ENCODE measurements at regions not wholly inside any gene's neighbourhood (a gene's known extent, or its start where the extent isn't known, plus 50 kb on each side); places are given as distances from the start of the nearest gene placed in this dataset.

DNA sequence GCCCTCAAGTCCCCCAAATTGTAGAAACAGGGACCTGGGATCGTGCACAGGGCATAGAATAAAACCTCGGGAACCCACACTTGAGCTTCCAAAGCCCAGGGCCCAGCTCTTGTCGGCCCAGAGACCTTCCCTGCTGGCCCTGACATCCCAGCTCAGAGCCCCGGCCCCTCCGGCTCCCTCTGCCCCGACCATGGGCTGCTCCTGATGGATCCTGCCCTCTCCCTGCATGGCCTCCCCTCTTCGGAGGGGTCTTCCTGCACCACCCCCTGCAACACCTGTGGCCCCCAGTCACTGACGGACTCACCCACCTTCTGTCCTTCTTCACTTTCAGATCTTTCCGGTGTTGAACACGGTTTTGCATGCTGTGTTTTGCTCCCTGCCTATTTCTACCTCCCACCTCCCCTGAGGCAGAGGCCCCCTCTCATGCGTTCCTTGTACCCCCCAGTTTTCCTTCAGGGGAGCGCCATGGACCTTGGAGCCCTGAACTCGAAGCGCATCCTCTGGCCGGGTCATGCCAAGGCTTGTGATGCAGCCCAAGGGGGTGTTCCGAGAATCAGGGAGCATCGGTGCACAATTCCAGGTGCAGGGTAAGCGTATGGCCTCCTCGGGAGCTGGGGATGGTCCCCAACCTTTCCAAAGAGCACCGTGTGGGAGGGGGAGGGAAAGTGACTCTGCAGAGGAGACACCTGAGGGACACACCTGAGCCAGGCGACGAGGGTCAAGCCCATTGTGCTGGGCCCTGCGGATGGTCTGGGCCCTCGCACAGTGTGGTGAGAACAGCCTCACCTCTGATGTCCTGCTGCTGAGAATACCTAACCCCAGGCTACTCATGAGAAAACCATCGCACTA is 666.4 kb downstream of the BRD1 start:
- no peak for DNase-seq (ENCODE audit: insufficient read length, low spot score)
- FAIRE-seq, result no peak

GRCh38 chr22:49160261-49161001 is 667.2 kb downstream of the BRD1 start:
- no peak for DNase-seq (ENCODE audit: insufficient read length, low spot score)
- FAIRE-seq, result no peak

DNA sequence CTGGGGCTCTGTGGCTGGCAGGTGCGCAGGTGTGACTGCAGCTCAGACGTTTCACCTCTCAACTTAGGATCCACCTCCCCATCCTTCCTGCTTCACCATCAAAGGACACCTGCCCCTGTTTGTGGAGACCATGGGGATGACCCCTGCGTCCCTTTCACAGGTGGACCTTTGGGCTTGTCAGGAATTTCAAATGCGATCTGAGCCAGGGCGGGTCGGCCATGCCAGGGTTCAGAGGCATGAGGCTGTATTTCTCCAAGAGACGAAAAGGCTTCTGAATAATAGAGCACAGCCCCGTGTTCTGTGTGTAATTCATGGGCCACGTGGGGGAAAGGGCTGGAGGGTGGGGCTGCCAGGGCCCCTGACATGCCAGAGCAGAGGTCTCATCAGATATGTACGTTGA is 668.0 kb downstream of the BRD1 start:
- DNase-seq (ENCODE audit: insufficient read length, low spot score) (no peak), FAIRE-seq (no peak)

- FAIRE-seq, result no peak
- no peak for DNase-seq (ENCODE audit: insufficient read length, low spot score)
Observed at GRCh38 chr22:49158741-49159564, 668.7 kb downstream of the BRD1 start.

GRCh38 chr22:49157529-49158339 is 669.9 kb downstream of the BRD1 start:
- DNase-seq (ENCODE audit: insufficient read length, low spot score) (no peak), FAIRE-seq (no peak)

DNA sequence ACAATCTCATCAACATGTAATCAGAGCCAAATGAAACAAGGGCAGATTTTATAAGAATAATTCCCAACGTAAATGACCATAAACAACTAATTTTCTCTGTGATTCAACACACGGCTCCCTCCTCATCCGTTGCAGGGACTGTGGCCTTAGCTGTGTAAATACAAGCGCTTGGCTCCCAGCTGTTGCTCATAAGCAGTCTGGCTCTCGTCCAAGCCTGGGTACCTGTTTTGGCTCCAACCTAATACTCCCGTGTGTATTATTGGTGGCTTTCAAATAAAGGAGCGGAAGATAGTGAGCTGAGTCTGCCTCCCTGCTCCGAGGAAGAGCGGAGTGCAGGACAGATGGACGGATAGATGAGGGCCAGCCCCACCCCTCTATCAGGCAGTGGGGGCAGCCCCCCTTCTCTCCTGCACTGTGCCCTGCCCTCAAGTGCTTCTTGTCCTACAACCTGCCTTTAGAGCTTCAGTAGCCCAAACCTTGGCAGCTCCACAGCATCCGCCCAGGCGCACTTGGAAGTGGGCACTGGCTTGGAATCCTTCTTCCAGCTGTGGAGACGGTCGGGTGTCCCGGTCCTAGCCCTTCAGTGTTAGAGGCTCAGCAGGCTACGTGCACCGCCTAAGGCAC is 670.9 kb downstream of the BRD1 start:
- no peak for FAIRE-seq
- DNase-seq (ENCODE audit: insufficient read length, low spot score), result no peak

DNA sequence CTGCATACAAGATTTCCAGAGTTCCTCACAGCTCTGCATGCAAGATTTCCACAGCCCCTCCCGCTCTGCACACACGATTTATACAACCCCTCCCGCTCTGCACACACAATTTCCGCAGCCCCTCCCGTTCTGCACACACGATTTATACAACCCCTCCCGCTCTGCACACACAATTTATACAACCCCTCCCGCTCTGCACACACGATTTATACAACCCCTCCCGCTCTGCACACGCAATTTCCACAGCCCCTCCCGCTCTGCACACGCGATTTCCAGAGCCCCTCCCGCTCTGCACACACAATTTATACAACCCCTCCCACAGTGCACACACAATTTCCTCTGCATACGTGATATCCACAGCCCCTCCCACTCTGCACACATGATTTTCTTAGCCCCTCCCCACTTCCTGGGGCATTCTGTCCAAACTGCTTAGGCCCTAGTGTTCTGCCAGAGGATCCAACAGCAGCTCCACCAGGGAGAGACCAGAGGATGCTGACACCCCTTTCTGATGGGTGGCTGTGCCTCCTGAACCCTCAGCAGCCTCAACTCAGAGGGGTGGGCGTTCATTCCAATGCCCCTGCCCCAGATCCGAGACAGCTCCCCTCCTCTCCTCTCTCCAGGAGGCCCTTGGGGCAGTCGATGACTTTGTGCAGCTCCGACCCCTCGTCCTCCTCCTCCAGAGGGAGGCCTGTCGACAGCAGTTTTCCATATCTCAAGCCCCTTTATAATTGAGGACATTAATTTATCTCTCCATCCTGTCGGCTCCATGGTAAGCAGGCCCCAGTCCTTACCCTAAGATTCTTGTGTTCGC is 671.7 kb downstream of the BRD1 start:
- FAIRE-seq, result no peak
- no peak for DNase-seq (ENCODE audit: insufficient read length, low spot score)

- FAIRE-seq (no peak), DNase-seq (ENCODE audit: insufficient read length, low spot score) (no peak)
Observed at GRCh38 chr22:49155039-49155769, 672.5 kb downstream of the BRD1 start.

GRCh38 chr22:49154433-49154832 is 673.2 kb downstream of the BRD1 start:
- DNase-seq (ENCODE audit: insufficient read length, low spot score) (no peak), FAIRE-seq (no peak)

- DNase-seq (ENCODE audit: insufficient read length, low spot score) (no peak), FAIRE-seq (no peak)
Observed at GRCh38 chr22:49153921-49154320, 673.8 kb downstream of the BRD1 start.

DNA sequence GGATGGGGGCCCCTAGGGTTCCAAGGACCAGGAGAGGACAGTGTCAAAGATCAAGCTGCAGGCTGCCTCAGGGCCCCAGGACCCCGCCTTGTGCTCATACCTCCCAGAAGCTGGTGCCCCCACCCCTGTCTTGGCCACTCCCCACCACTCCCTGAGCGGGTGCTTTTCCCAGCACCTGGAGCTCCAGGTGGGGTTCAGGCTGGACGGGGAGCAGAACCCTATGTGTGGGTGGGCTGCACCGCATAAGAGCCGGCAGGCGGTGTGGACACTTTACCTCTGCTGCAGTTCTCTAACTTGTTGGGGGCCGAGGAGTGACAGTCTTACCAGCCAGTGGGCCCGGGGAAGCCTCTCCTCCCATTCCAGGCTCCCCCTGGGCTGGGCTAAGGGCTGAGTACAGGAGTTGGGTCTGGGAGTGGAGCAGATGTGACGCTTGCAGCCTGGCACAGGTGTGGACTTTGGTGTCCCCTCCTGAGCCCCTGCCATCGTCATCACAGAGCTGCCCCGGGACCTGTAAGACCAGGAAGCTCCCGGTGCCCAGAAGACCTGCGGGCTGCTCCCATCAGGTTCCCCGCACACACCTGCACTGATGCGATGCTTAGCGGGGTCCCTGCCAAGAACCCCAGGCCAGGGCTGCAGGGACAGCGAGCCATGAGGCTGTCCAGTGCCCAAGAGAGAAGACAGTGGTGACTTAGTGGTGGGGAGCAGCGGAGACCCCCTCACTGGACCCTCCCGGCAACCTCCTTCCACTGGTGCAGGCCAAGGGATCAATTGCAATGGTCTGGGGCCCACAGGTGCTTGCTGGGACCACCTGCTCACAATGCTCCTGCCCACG is 674.5 kb downstream of the BRD1 start:
- no peak for FAIRE-seq
- no peak for DNase-seq (ENCODE audit: insufficient read length, low spot score)

GRCh38 chr22:49152127-49152938 is 675.3 kb downstream of the BRD1 start:
- DNase-seq (ENCODE audit: insufficient read length, low spot score) (no peak), FAIRE-seq (no peak)

GRCh38 chr22:49151256-49152126 is 676.2 kb downstream of the BRD1 start:
- FAIRE-seq (no peak), DNase-seq (ENCODE audit: insufficient read length, low spot score) (no peak)

DNA sequence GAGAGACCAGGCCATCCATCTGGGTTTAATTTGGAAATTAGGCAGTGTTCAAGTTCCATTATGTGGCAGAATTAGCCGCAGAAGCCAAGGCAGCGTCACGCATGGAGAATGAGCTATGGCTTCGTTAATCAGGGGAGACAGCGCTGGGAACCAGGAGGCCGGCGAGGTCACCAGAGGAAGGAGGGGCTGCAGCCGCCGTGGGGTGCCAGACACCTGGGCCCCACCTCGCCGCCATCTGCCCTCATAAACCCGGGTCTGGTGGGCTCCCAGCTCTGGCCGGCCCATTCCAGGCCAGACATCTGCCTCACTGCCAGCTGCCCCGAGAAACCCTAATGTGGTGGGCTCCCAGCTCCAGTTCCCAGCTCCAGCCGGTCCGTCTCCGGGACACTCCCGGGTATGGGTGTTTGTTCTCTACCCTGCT is 676.9 kb downstream of the BRD1 start:
- FAIRE-seq, result no peak
- DNase-seq (ENCODE audit: insufficient read length, low spot score), result no peak

GRCh38 chr22:49149721-49150608 is 677.7 kb downstream of the BRD1 start:
- FAIRE-seq (no peak), DNase-seq (ENCODE audit: insufficient read length, low spot score) (no peak)

Data from HTR-8/SVneo (cell line).